Mucosa of rectum (tissue), 2 donors: ENCODE measurements at regions not wholly inside any gene's neighbourhood (a gene's known extent, or its start where the extent isn't known, plus 50 kb on each side); places are given as distances from the start of the nearest gene placed in this dataset.

Experiments
- H3K27ac ChIP-seq, 2 donors: one replicate each; pipeline ENCODE4 v1.7.0; 2013; ENCODE audit warnings: inconsistent platforms in 2 of 2, low read depth in 2 of 2, low read length in 2 of 2
- H3K27me3 ChIP-seq, 2 donors: one replicate each; pipeline ENCODE4 v1.7.0; 2013; ENCODE audit warnings: low read length in 2 of 2; ENCODE audit not compliant: control insufficient read depth in 2 of 2, insufficient read depth in 2 of 2
- H3K36me3 ChIP-seq, 2 donors: one replicate each; pipeline ENCODE4 v1.7.0; 2013; ENCODE audit warnings: low read length in 2 of 2; ENCODE audit not compliant: control insufficient read depth in 2 of 2, insufficient read depth in 2 of 2
- H3K4me1 ChIP-seq, 2 donors: one replicate each; pipeline ENCODE4 v1.7.0; 2013; ENCODE audit warnings: low read length in 2 of 2, mild to moderate bottlenecking in 1 of 2; ENCODE audit not compliant: control insufficient read depth in 2 of 2, insufficient read depth in 2 of 2
- H3K4me3 ChIP-seq, 2 donors: one replicate each; pipeline ENCODE4 v1.7.0; 2013; ENCODE audit warnings: low read length in 2 of 2
- H3K9ac ChIP-seq, 2 donors: one replicate each; pipeline ENCODE4 v1.7.0; 2013; ENCODE audit warnings: low read length in 2 of 2, low read depth in 1 of 2, mild to moderate bottlenecking in 1 of 2
- H3K9me3 ChIP-seq, 2 donors: one replicate each; pipeline ENCODE4 v1.7.0; 2013; ENCODE audit warnings: low read length in 2 of 2; ENCODE audit not compliant: control insufficient read depth in 2 of 2
- donor health status: healthy.
- donor health status: Normal muscosa, but diverticular disease.

GRCh38 chr3:34174740-34175139, 376.3 kb downstream of the PDCD6IP start:
- Histone ChIP-seq H3K9ac (no peak overlapping the region), H3K9me3 (no peaks in the 10 kb centered on the region), H3K4me1 (no peaks in the 10 kb centered on the region), H3K27me3 (no peaks in the 10 kb centered on the region), H3K36me3 (no peaks in the 10 kb centered on the region), H3K4me3 (no peak overlapping the region), H3K27ac (no peak overlapping the region)

- no peak overlapping the region for H3K4me3 ChIP-seq
- no peak overlapping the region for H3K27ac ChIP-seq
- no peaks in the 10 kb centered on the region for H3K4me1 ChIP-seq
- no peaks in the 10 kb centered on the region for H3K9me3 ChIP-seq
- H3K36me3 ChIP-seq = no peaks in the 10 kb centered on the region
- no peak overlapping the region for H3K9ac ChIP-seq
- no peaks in the 10 kb centered on the region for H3K27me3 ChIP-seq
Measured at GRCh38 chr3:34175636-34176176, 377.3 kb downstream of the PDCD6IP start.

GRCh38 chr3:34176723-34177122, 378.3 kb downstream of the PDCD6IP start:
- Histone ChIP-seq H3K9me3 (no peaks in the 10 kb centered on the region), H3K4me3 (no peak overlapping the region), H3K9ac (no peak overlapping the region), H3K27me3 (no peaks in the 10 kb centered on the region), H3K36me3 (no peaks in the 10 kb centered on the region), H3K4me1 (no peaks in the 10 kb centered on the region), H3K27ac (no peak overlapping the region)

- Histone ChIP-seq H3K9ac (no peak overlapping the region), H3K9me3 (no peaks in the 10 kb centered on the region), H3K4me1 (peaks cover 0 to 2% of the 10 kb centered on the region in 2 donors), H3K36me3 (no peaks in the 10 kb centered on the region), H3K4me3 (no peak overlapping the region), H3K27ac (no peak overlapping the region), H3K27me3 (no peaks in the 10 kb centered on the region)
Measured at GRCh38 chr3:34178415-34178814, 380.0 kb downstream of the PDCD6IP start.

GRCh38 chr3:34179716-34180115, 381.3 kb downstream of the PDCD6IP start:
- H3K9ac ChIP-seq = no peak overlapping the region
- no peaks in the 10 kb centered on the region for H3K9me3 ChIP-seq
- no peak overlapping the region for H3K27ac ChIP-seq
- H3K4me3 ChIP-seq = no peak overlapping the region
- peaks cover 3 to 5% of the 10 kb centered on the region in 2 donors for H3K4me1 ChIP-seq
- H3K36me3 ChIP-seq = no peaks in the 10 kb centered on the region
- no peaks in the 10 kb centered on the region for H3K27me3 ChIP-seq

- no peaks in the 10 kb centered on the region for H3K9me3 ChIP-seq
- peaks cover 3 to 5% of the 10 kb centered on the region in 2 donors for H3K4me1 ChIP-seq
- H3K9ac ChIP-seq = no peak overlapping the region
- H3K27ac ChIP-seq = no peak overlapping the region
- no peaks in the 10 kb centered on the region for H3K27me3 ChIP-seq
- no peaks in the 10 kb centered on the region for H3K36me3 ChIP-seq
- no peak overlapping the region for H3K4me3 ChIP-seq
Measured at GRCh38 chr3:34180532-34180931, 382.1 kb downstream of the PDCD6IP start.

GRCh38 chr3:34183114-34183513, 384.7 kb downstream of the PDCD6IP start:
- no peaks in the 10 kb centered on the region for H3K9me3 ChIP-seq

GRCh38 chr3:34183611-34184340, 385.3 kb downstream of the PDCD6IP start:
- Histone ChIP-seq H3K4me1 (peaks cover 3 to 5% of the 10 kb centered on the region in 2 donors), H3K9ac (no peak overlapping the region), H3K9me3 (no peaks in the 10 kb centered on the region), H3K27me3 (no peaks in the 10 kb centered on the region), H3K36me3 (no peaks in the 10 kb centered on the region), H3K27ac (no peak overlapping the region), H3K4me3 (no peak overlapping the region)

More at GRCh38 chr3:34183114-34183513, 384.7 kb downstream of the PDCD6IP start:
- Histone ChIP-seq H3K9ac (no peak overlapping the region), H3K4me1 (peaks cover 3 to 5% of the 10 kb centered on the region in 2 donors), H3K36me3 (no peaks in the 10 kb centered on the region), H3K4me3 (no peak overlapping the region), H3K27me3 (no peaks in the 10 kb centered on the region), H3K27ac (no peak overlapping the region)

GRCh38 chr3:34185301-34185700, 386.9 kb downstream of the PDCD6IP start:
- Histone ChIP-seq H3K27ac (no peak overlapping the region), H3K9me3 (no peaks in the 10 kb centered on the region), H3K9ac (no peak overlapping the region), H3K27me3 (no peaks in the 10 kb centered on the region), H3K4me3 (no peak overlapping the region), H3K36me3 (no peaks in the 10 kb centered on the region), H3K4me1 (peaks cover 3 to 5% of the 10 kb centered on the region in 2 donors)

GRCh38 chr3:34189133-34189532, 390.7 kb downstream of the PDCD6IP start:
- H3K9ac ChIP-seq = no peak overlapping the region
- H3K4me1 ChIP-seq = peaks cover 3% of the 10 kb centered on the region in 2 donors
- no peak overlapping the region for H3K27ac ChIP-seq
- H3K36me3 ChIP-seq = no peaks in the 10 kb centered on the region
- no peaks in the 10 kb centered on the region for H3K27me3 ChIP-seq
- no peak overlapping the region for H3K4me3 ChIP-seq
- H3K9me3 ChIP-seq = no peaks in the 10 kb centered on the region
